Activated CD8-positive, alpha-beta memory T cell treated with anti-CD3 and anti-CD28 coated beads, Interleukin-2, amount 10 ng/mL, durations not matched to agents 7 days and 5 days (primary cell): ENCODE measurements at regions not wholly inside any gene's neighbourhood (a gene's known extent, or its start where the extent isn't known, plus 50 kb on each side); places are given as distances from the start of the nearest gene placed in this dataset.

Experiments
- ATAC-seq: fragments of 150-1000 bp; cut with Tn5 transposase; one replicate; pipeline ENCODE4 v1.10.0; 2021; ENCODE audit warnings: moderate library complexity
- CTCF ChIA-PET: fragments of 350-600 bp; sonication (Branson Sonifier 250); formaldehyde crosslinking; loops from one replicate; lab custom pipeline; 2021; ENCODE audit warnings: antibody characterized with exemption; lab: Charles Lee
- DNase-seq: peaks from one replicate; pipeline ENCODE4 v3.0.0-alpha.2; 2020
- H3K27ac Mint-ChIP-seq: one replicate; pipeline ENCODE4 v1.8.0; 2021; ENCODE audit warnings: mild to moderate bottlenecking, mixed read lengths
- H3K27me3 Mint-ChIP-seq: one replicate; pipeline ENCODE4 v1.8.0; 2021; ENCODE audit warnings: mixed read lengths
- H3K36me3 Mint-ChIP-seq: one replicate; pipeline ENCODE4 v1.8.0; 2021; ENCODE audit warnings: mild to moderate bottlenecking, mixed read lengths
- H3K4me1 Mint-ChIP-seq: one replicate; pipeline ENCODE4 v1.8.0; 2021; ENCODE audit warnings: mixed read lengths
- H3K4me3 Mint-ChIP-seq: one replicate; pipeline ENCODE4 v1.8.0; 2021; ENCODE audit warnings: mild to moderate bottlenecking, moderate library complexity, mixed read lengths
- H3K9me3 Mint-ChIP-seq: one replicate; pipeline ENCODE4 v1.8.0; 2022; ENCODE audit warnings: low read depth, mixed read lengths

GRCh38 chr2:212923393-212923792 lies 228.0 kb downstream of the IKZF2 start:
- no peaks in the 10 kb centered on the region for H3K4me1 Mint-ChIP-seq
- H3K27me3 Mint-ChIP-seq = no peaks in the 10 kb centered on the region
- H3K36me3 Mint-ChIP-seq = no peaks in the 10 kb centered on the region
- no peak overlapping the region for H3K4me3 Mint-ChIP-seq
- H3K27ac Mint-ChIP-seq = no peak overlapping the region
- ATAC-seq (no peak), DNase-seq (no peak)
- peaks cover 2% of the 10 kb centered on the region for H3K9me3 Mint-ChIP-seq
- CTCF ChIA-PET = no interaction called here

- H3K9me3 Mint-ChIP-seq = peaks cover 2% of the 10 kb centered on the region
- CTCF ChIA-PET = no interaction called here
- H3K36me3 Mint-ChIP-seq = no peaks in the 10 kb centered on the region
- no peak overlapping the region for H3K4me3 Mint-ChIP-seq
- H3K4me1 Mint-ChIP-seq = no peaks in the 10 kb centered on the region
- H3K27ac Mint-ChIP-seq = no peak overlapping the region
- no peaks in the 10 kb centered on the region for H3K27me3 Mint-ChIP-seq
- DNase-seq (no peak), ATAC-seq (no peak)
These were observed 228.7 kb downstream of the IKZF2 start for GRCh38 chr2:212922701-212923100.

- no peak overlapping the region for H3K27ac Mint-ChIP-seq
- CTCF ChIA-PET = no interaction called here
- no peak for ATAC-seq
- no peak overlapping the region for H3K4me3 Mint-ChIP-seq
- H3K27me3 Mint-ChIP-seq = no peaks in the 10 kb centered on the region
- no peak for DNase-seq
- peaks cover 2% of the 10 kb centered on the region for H3K9me3 Mint-ChIP-seq
- H3K4me1 Mint-ChIP-seq = no peaks in the 10 kb centered on the region
- H3K36me3 Mint-ChIP-seq = no peaks in the 10 kb centered on the region
These were observed 229.7 kb downstream of the IKZF2 start for GRCh38 chr2:212921711-212922110.

- Mint-ChIP-seq H3K27me3 (no peaks in the 10 kb centered on the region), H3K4me3 (no peak overlapping the region), H3K36me3 (no peaks in the 10 kb centered on the region), H3K9me3 (peaks cover 2% of the 10 kb centered on the region), H3K4me1 (no peaks in the 10 kb centered on the region), H3K27ac (no peak overlapping the region)
- CTCF ChIA-PET = no interaction called here
- DNase-seq (no peak), ATAC-seq (no peak)
These were observed 230.4 kb downstream of the IKZF2 start for GRCh38 chr2:212921061-212921460.

GRCh38 chr2:212919238-212919637 lies 232.2 kb downstream of the IKZF2 start:
- no peak for DNase-seq
- Mint-ChIP-seq H3K4me3 (no peak overlapping the region), H3K36me3 (no peaks in the 10 kb centered on the region), H3K27ac (no peak overlapping the region), H3K27me3 (no peaks in the 10 kb centered on the region), H3K4me1 (peaks cover 11% of the 10 kb centered on the region), H3K9me3 (no peaks in the 10 kb centered on the region)
- CTCF ChIA-PET = no interaction called here
- no peak for ATAC-seq

- no peaks in the 10 kb centered on the region for H3K9me3 Mint-ChIP-seq
- no peak overlapping the region for H3K4me3 Mint-ChIP-seq
- H3K27me3 Mint-ChIP-seq = no peaks in the 10 kb centered on the region
- no peaks in the 10 kb centered on the region for H3K36me3 Mint-ChIP-seq
- ATAC-seq (no peak), DNase-seq (no peak)
- no peak overlapping the region for H3K27ac Mint-ChIP-seq
- peaks cover 11% of the 10 kb centered on the region for H3K4me1 Mint-ChIP-seq
- CTCF ChIA-PET = no interaction called here
These were observed 233.1 kb downstream of the IKZF2 start for GRCh38 chr2:212918336-212918735.

GRCh38 chr2:212915121-212915782 lies 236.2 kb downstream of the IKZF2 start:
- Mint-ChIP-seq H3K27me3 (no peaks in the 10 kb centered on the region), H3K9me3 (no peaks in the 10 kb centered on the region), H3K4me3 (no peak overlapping the region), H3K36me3 (no peaks in the 10 kb centered on the region), H3K4me1 (peaks cover 17% of the 10 kb centered on the region), H3K27ac (no peak overlapping the region)
- CTCF ChIA-PET = no interaction called here
- ATAC-seq = no peak
- DNase-seq = no peak

- Mint-ChIP-seq H3K27ac (no peak overlapping the region), H3K4me1 (peaks cover 17% of the 10 kb centered on the region), H3K9me3 (no peaks in the 10 kb centered on the region), H3K27me3 (no peaks in the 10 kb centered on the region), H3K4me3 (no peak overlapping the region), H3K36me3 (no peaks in the 10 kb centered on the region)
- DNase-seq = no peak
- no peak for ATAC-seq
- CTCF ChIA-PET = no interaction called here
These were observed 237.0 kb downstream of the IKZF2 start for GRCh38 chr2:212914392-212914791.

- no peaks in the 10 kb centered on the region for H3K27me3 Mint-ChIP-seq
- no peak for ATAC-seq
- DNase-seq = no peak
- no peaks in the 10 kb centered on the region for H3K36me3 Mint-ChIP-seq
- H3K27ac Mint-ChIP-seq = no peak overlapping the region
- H3K4me1 Mint-ChIP-seq = peaks cover 17% of the 10 kb centered on the region
- H3K9me3 Mint-ChIP-seq = no peaks in the 10 kb centered on the region
- H3K4me3 Mint-ChIP-seq = no peak overlapping the region
- CTCF ChIA-PET = no interaction called here
These were observed 237.6 kb downstream of the IKZF2 start for GRCh38 chr2:212913640-212914306.

GRCh38 chr2:212912445-212913103 lies 238.8 kb downstream of the IKZF2 start:
- no peak overlapping the region for H3K27ac Mint-ChIP-seq
- no peak overlapping the region for H3K4me3 Mint-ChIP-seq
- no peaks in the 10 kb centered on the region for H3K27me3 Mint-ChIP-seq
- CTCF ChIA-PET = no interaction called here
- no peak for ATAC-seq
- DNase-seq = no peak
- no peaks in the 10 kb centered on the region for H3K9me3 Mint-ChIP-seq
- peaks cover 17% of the 10 kb centered on the region for H3K4me1 Mint-ChIP-seq
- no peaks in the 10 kb centered on the region for H3K36me3 Mint-ChIP-seq

GRCh38 chr2:212911011-212911410 lies 240.4 kb downstream of the IKZF2 start:
- no peaks in the 10 kb centered on the region for H3K27me3 Mint-ChIP-seq
- DNase-seq = no peak
- H3K4me1 Mint-ChIP-seq = peaks cover 16% of the 10 kb centered on the region
- H3K9me3 Mint-ChIP-seq = no peaks in the 10 kb centered on the region
- H3K27ac Mint-ChIP-seq = no peak overlapping the region
- no peaks in the 10 kb centered on the region for H3K36me3 Mint-ChIP-seq
- H3K4me3 Mint-ChIP-seq = no peak overlapping the region
- CTCF ChIA-PET = no interaction called here
- ATAC-seq = no peak

- Mint-ChIP-seq H3K27me3 (no peaks in the 10 kb centered on the region), H3K4me1 (peaks cover 6% of the 10 kb centered on the region), H3K9me3 (no peaks in the 10 kb centered on the region), H3K27ac (no peak overlapping the region), H3K4me3 (no peak overlapping the region), H3K36me3 (no peaks in the 10 kb centered on the region)
- ATAC-seq (no peak), DNase-seq (no peak)
- CTCF ChIA-PET = no interaction called here
These were observed 242.6 kb downstream of the IKZF2 start for GRCh38 chr2:212908682-212909435.

GRCh38 chr2:212908031-212908430 lies 243.4 kb downstream of the IKZF2 start:
- CTCF ChIA-PET = no interaction called here
- no peak overlapping the region for H3K4me3 Mint-ChIP-seq
- no peaks in the 10 kb centered on the region for H3K36me3 Mint-ChIP-seq
- DNase-seq = no peak
- no peaks in the 10 kb centered on the region for H3K9me3 Mint-ChIP-seq
- no peak overlapping the region for H3K27ac Mint-ChIP-seq
- ATAC-seq = no peak
- peaks cover 6% of the 10 kb centered on the region for H3K4me1 Mint-ChIP-seq
- H3K27me3 Mint-ChIP-seq = no peaks in the 10 kb centered on the region
